GM19438 (cell line): ENCODE measurements at regions not wholly inside any gene's neighbourhood (a gene's known extent, or its start where the extent isn't known, plus 50 kb on each side); places are given as distances from the start of the nearest gene placed in this dataset.

Experiments
- ATAC-seq: cut with Tn5 transposase; IDR thresholded peaks from one replicate; pipeline ENCODE4 v1.9.1; 2021; ENCODE audit warnings: low read depth; ENCODE audit not compliant: unreplicated experiment

GRCh38 chr1:58430421-58431275, 115.9 kb downstream of the OMA1 start:
- ATAC-seq: no peak

GRCh38 chr1:58426918-58427317, 119.6 kb downstream of the OMA1 start:
- no peak for ATAC-seq

GRCh38 chr1:58422436-58422835, 124.1 kb downstream of the OMA1 start:
- ATAC-seq: no peak

GRCh38 chr1:58418283-58419228, 128.0 kb downstream of the OMA1 start:
- no peak for ATAC-seq

- ATAC-seq: no peak
Measured at GRCh38 chr1:58412071-58412580, 134.4 kb downstream of the OMA1 start.

- no peak for ATAC-seq
Measured at GRCh38 chr1:58409890-58410289, 136.6 kb downstream of the OMA1 start.

- ATAC-seq: no peak
Measured at GRCh38 chr1:58409336-58409735, 137.2 kb downstream of the OMA1 start.

- ATAC-seq: no peak
Measured at GRCh38 chr1:58406301-58407071, 140.0 kb downstream of the OMA1 start.

GRCh38 chr1:58405660-58406059, 140.9 kb downstream of the OMA1 start:
- ATAC-seq: no peak

- ATAC-seq: no peak
Measured at GRCh38 chr1:58403894-58404293, 142.6 kb downstream of the OMA1 start.

GRCh38 chr1:58402444-58402843, 144.1 kb downstream of the OMA1 start:
- no peak for ATAC-seq

GRCh38 chr1:58401991-58402390, 144.5 kb downstream of the OMA1 start:
- ATAC-seq: no peak

GRCh38 chr1:58399176-58399575, 147.3 kb downstream of the OMA1 start:
- no peak for ATAC-seq

GRCh38 chr1:58398714-58399113, 147.8 kb downstream of the OMA1 start:
- ATAC-seq: no peak

- no peak for ATAC-seq
Measured at GRCh38 chr1:58397187-58397820, 149.2 kb downstream of the OMA1 start.

- ATAC-seq: no peak
Measured at GRCh38 chr1:58396150-58396549, 150.4 kb downstream of the OMA1 start.

GRCh38 chr1:58395355-58395754, 151.2 kb downstream of the OMA1 start:
- ATAC-seq: no peak

- no peak for ATAC-seq
Measured at GRCh38 chr1:58392083-58392482, 154.4 kb downstream of the OMA1 start.

- ATAC-seq: no peak
Measured at GRCh38 chr1:58391514-58391913, 155.0 kb downstream of the OMA1 start.

- no peak for ATAC-seq
Measured at GRCh38 chr1:58391056-58391455, 155.5 kb downstream of the OMA1 start.
